Trophoblast cell (in vitro differentiated cells and primary cell): ENCODE measurements at regions not wholly inside any gene's neighbourhood (a gene's known extent, or its start where the extent isn't known, plus 50 kb on each side); places are given as distances from the start of the nearest gene placed in this dataset.
"Not testable (repeated sequence)": the region's sequence is repeated elsewhere in the genome, so short reads cannot be mapped to it uniquely, and the experiment has no call there.

ENCODE experiments used
- DNase-seq, 2 donors: peaks; one replicate each; pipeline ENCODE4 v3.0.0-alpha.2; 2016
- H2AFZ ChIP-seq: 2 replicates; pipeline ENCODE4 v1.6.1; 2013; ENCODE audit warnings: low read length, moderate library complexity, mild to moderate bottlenecking; ENCODE audit not compliant: insufficient read depth, poor library complexity
- H2AK5ac ChIP-seq: 2 replicates; pipeline ENCODE4 v1.6.1; 2013; ENCODE audit warnings: mild to moderate bottlenecking, low read length
- H2BK120ac ChIP-seq: 2 replicates; pipeline ENCODE4 v1.6.1; 2013; ENCODE audit warnings: low read length, mild to moderate bottlenecking, moderate library complexity; ENCODE audit not compliant: insufficient read depth, poor library complexity
- H2BK12ac ChIP-seq: 2 replicates; pipeline ENCODE4 v1.6.1; 2013; ENCODE audit warnings: mild to moderate bottlenecking, low read length, moderate library complexity
- H2BK5ac ChIP-seq: 2 replicates; pipeline ENCODE4 v1.6.1; 2013; ENCODE audit warnings: low read length, low read depth, moderate library complexity, mild to moderate bottlenecking; ENCODE audit not compliant: poor library complexity
- H3K14ac ChIP-seq: 2 replicates; pipeline ENCODE4 v1.6.1; 2013; ENCODE audit warnings: mild to moderate bottlenecking, low read length
- H3K18ac ChIP-seq: 2 replicates; pipeline ENCODE4 v1.6.1; 2013; ENCODE audit warnings: mild to moderate bottlenecking, low read length
- H3K23ac ChIP-seq: 2 replicates; pipeline ENCODE4 v1.6.1; 2013; ENCODE audit warnings: low read length
- H3K27ac ChIP-seq: 2 replicates; pipeline ENCODE4 v1.5.1; 2013; ENCODE audit warnings: low read depth, mild to moderate bottlenecking, inconsistent platforms, low read length, moderate library complexity
- H3K27me3 ChIP-seq: 2 replicates; pipeline ENCODE4 v1.6.1; 2013; ENCODE audit warnings: inconsistent platforms, mild to moderate bottlenecking, low read length, moderate library complexity; ENCODE audit not compliant: insufficient read depth
- H3K36me3 ChIP-seq, 2 experiments: 1 replicate in 1 of 2; 2 replicates in 1 of 2; pipeline ENCODE4 v1.6.1; 2013; ENCODE audit warnings: low read length in 2 of 2, mild to moderate bottlenecking in 2 of 2, moderate library complexity in 1 of 2; ENCODE audit not compliant: insufficient read depth in 2 of 2, control insufficient read depth in 1 of 2
- H3K4ac ChIP-seq: 2 replicates; pipeline ENCODE4 v1.6.1; 2013; ENCODE audit warnings: low read depth, mild to moderate bottlenecking, low read length, moderate library complexity
- H3K4me1 ChIP-seq, 2 experiments: 1 replicate in 1 of 2; 2 replicates in 1 of 2; pipeline ENCODE4 v1.6.1; 2013; ENCODE audit warnings: low read length in 2 of 2, mild to moderate bottlenecking in 2 of 2, moderate library complexity in 1 of 2; ENCODE audit not compliant: insufficient read depth in 2 of 2, control insufficient read depth in 1 of 2
- H3K4me2 ChIP-seq: 2 replicates; pipeline ENCODE4 v1.6.1; 2013; ENCODE audit warnings: inconsistent platforms, mild to moderate bottlenecking, low read length, moderate library complexity
- H3K4me3 ChIP-seq: 2 replicates; pipeline ENCODE4 v1.5.1; 2013; ENCODE audit warnings: mild to moderate bottlenecking, low read depth, low read length, inconsistent platforms
- H3K79me1 ChIP-seq: one replicate; pipeline ENCODE4 v1.6.1; 2013; ENCODE audit warnings: low read length
- H3K79me2 ChIP-seq: 2 replicates; pipeline ENCODE4 v1.6.1; 2013; ENCODE audit warnings: low read length, mild to moderate bottlenecking; ENCODE audit not compliant: control insufficient read depth, insufficient read depth, poor library complexity
- H3K9ac ChIP-seq: 2 replicates; pipeline ENCODE4 v1.6.1; 2013; ENCODE audit warnings: mild to moderate bottlenecking, low read length
- H3K9me3 ChIP-seq: 2 replicates; pipeline ENCODE4 v1.6.1; 2013; ENCODE audit warnings: low read depth, mild to moderate bottlenecking, control low read depth, inconsistent platforms, low read length; ENCODE audit not compliant: insufficient read depth
- H4K12ac ChIP-seq: 2 replicates; pipeline ENCODE4 v1.6.1; 2013; ENCODE audit warnings: low read depth, mild to moderate bottlenecking, low read length, moderate library complexity
- H4K8ac ChIP-seq: 2 replicates; pipeline ENCODE4 v1.6.1; 2013; ENCODE audit warnings: low read depth, mild to moderate bottlenecking, low read length, moderate library complexity
- H4K91ac ChIP-seq: one replicate; pipeline ENCODE4 v1.6.1; 2013; ENCODE audit warnings: low read depth, mild to moderate bottlenecking, low read length, moderate library complexity
- WGBS: extraction: QIAGEN DNeasy Blood & Tissue Kit; methylation state at CpG from one replicate; pipeline ENCODE4 v1.1.7; 2013; ENCODE audit warnings: missing lambda C conversion rate; ENCODE audit not compliant: insufficient read length, insufficient coverage; ENCODE audit errors: extremely low coverage; 5-methylcytosine and 5-hydroxymethylcytosine counted together

DNA sequence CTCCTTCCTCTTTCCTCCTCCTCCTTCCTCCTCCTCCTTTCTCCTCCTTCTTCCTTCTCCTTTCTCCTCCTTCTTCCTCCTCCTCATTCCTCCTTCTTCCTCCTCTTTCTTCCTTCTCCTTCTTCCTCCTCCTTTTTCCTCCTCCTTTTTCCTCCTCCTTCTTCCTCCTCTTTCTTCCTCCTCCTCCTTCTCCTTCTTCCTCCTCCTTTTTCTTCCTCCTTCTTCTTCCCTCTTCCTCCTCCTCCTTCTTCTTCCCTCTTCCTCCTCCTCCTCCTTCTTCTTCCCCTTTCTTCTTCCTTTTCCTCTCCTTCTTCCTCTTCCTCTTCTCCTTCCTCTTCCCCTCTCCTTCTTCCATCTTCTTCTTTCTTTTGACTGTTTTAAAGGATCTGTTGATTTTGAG lies 538.8 kb downstream of the TMEM38B start:
- Histone ChIP-seq H2AK5ac (no peak overlapping the region), H3K4me3 (no peak overlapping the region), H3K36me3 (no peaks in the 10 kb centered on the region), H3K27ac (no peak overlapping the region), H4K8ac (no peak overlapping the region), H2BK120ac (no peak overlapping the region), H3K27me3 (no peaks in the 10 kb centered on the region), H2BK12ac (no peak overlapping the region), H3K4ac (no peak overlapping the region), H3K23ac (no peak overlapping the region), H3K14ac (no peak overlapping the region), H4K91ac (no peak overlapping the region), H3K79me1 (no peaks in the 10 kb centered on the region), H4K12ac (no peak overlapping the region), H3K4me1 (no peaks in the 10 kb centered on the region), H3K9ac (no peak overlapping the region), H2AFZ (no peak overlapping the region), H2BK5ac (no peak overlapping the region), H3K79me2 (no peaks in the 10 kb centered on the region), H3K9me3 (no peaks in the 10 kb centered on the region), H3K18ac (no peak overlapping the region), H3K4me2 (no peak overlapping the region)
- no peak for DNase-seq

DNA sequence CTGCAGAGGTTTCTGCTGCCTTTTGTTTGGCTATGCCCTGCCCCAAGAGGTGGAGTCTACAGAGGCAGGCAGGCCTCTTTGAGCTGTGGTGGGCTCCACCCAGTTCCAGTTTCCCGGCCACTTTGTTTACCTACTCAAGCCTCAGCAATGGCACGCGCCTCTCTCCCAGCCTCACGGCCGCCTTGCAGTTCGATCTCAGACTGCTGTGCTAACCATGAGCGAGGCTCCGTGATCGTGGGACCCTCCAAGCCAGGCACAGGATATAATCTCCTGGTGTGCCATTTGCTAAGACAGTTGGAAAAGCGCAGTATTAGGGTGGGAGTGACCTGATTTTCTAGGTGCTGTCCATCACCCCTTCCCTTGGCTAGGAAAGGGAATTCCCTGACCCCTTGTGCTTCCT lies 566.6 kb downstream of the TMEM38B start:
- H4K8ac ChIP-seq, H3K36me3 ChIP-seq, H2AK5ac ChIP-seq, H3K4me3 ChIP-seq, H2BK120ac ChIP-seq, H4K91ac ChIP-seq, H3K79me2 ChIP-seq, H2AFZ ChIP-seq, H3K4ac ChIP-seq, H3K18ac ChIP-seq, H3K79me1 ChIP-seq, H3K9ac ChIP-seq, H3K4me2 ChIP-seq, H3K27me3 ChIP-seq, H4K12ac ChIP-seq, H3K27ac ChIP-seq, DNase-seq, H2BK12ac ChIP-seq, H3K23ac ChIP-seq, H3K14ac ChIP-seq, H3K9me3 ChIP-seq, H3K4me1 ChIP-seq, H2BK5ac ChIP-seq: not testable (repeated sequence)
- no CpG with 5 or more reads among the region's 10 CpGs for WGBS

DNA sequence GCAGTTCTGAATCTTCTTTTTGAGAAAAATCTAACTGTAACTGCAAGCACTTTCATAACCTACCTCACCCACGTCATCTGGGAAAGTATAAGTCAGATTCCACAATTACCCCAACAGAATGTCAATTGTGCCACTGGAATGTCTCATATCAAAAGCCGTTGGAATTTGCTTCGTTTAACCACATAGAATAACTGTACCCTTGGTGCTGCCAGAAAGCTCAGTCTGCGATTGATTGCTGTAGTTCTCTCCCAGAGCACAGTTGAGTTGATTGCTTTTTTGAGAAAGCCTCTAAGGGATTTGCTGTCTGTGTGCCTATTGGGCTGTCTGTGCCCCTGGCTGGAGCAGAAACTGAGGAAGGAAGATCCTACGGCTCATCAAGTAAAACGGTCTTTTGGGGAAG lies 583.6 kb downstream of the TMEM38B start:
- H2AFZ ChIP-seq: no peak overlapping the region

DNA sequence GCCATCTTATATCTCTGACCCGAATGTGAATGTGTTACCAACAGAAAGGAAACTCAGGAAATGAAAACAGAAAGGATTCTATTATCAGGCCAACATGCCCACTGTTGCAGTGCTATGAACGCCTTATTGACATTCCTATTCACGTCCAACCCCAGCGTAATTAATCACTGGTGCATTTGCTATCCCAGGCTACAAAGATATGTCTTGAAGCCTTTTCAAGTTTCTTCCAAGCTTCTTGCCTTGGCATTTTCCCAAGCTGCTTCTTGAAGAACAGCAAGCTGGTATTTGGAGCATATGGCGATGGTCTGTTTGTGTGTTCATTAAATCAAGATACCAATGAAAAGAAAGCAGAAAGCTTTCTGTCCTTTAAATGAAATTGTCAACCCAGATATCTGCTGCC lies 579.2 kb upstream of the ZNF462 start:
- no peak overlapping the region for H3K4me2 ChIP-seq
- no peak overlapping the region for H4K12ac ChIP-seq
- no peak overlapping the region for H4K8ac ChIP-seq
- H3K4me1 ChIP-seq: peaks cover 2% of the 10 kb centered on the region in 2 experiments
- H4K91ac ChIP-seq: no peak overlapping the region
- WGBS: no CpG with 5 or more reads among the region's 5 CpGs
- H3K79me1 ChIP-seq: peaks cover 4% of the 10 kb centered on the region
- H3K14ac ChIP-seq: no peak overlapping the region
- H2BK120ac ChIP-seq: no peak overlapping the region
- H2AFZ ChIP-seq: no peak overlapping the region
- H3K23ac ChIP-seq: no peak overlapping the region
- H2BK5ac ChIP-seq: no peak overlapping the region
- H3K9me3 ChIP-seq: no peaks in the 10 kb centered on the region
- H3K4me3 ChIP-seq: no peak overlapping the region
- no peak overlapping the region for H3K4ac ChIP-seq
- H3K36me3 ChIP-seq: no peaks in the 10 kb centered on the region
- DNase-seq: no peak
- no peaks in the 10 kb centered on the region for H3K79me2 ChIP-seq
- no peak overlapping the region for H3K27ac ChIP-seq
- no peak overlapping the region for H3K9ac ChIP-seq
- no peak overlapping the region for H2AK5ac ChIP-seq
- no peak overlapping the region for H3K18ac ChIP-seq
- no peak overlapping the region for H2BK12ac ChIP-seq
- no peaks in the 10 kb centered on the region for H3K27me3 ChIP-seq

More for the DNA sequence above, 583.6 kb downstream of the TMEM38B start:
- H3K4me2 ChIP-seq: no peak overlapping the region
- H3K18ac ChIP-seq: no peak overlapping the region
- H4K8ac ChIP-seq: no peak overlapping the region
- H3K9me3 ChIP-seq: no peaks in the 10 kb centered on the region
- no peak overlapping the region for H3K4me3 ChIP-seq
- H3K79me1 ChIP-seq: no peaks in the 10 kb centered on the region
- no peak overlapping the region for H3K9ac ChIP-seq
- no peak overlapping the region for H2AK5ac ChIP-seq
- no peaks in the 10 kb centered on the region for H3K36me3 ChIP-seq
- no peaks in the 10 kb centered on the region for H3K27me3 ChIP-seq
- no peak overlapping the region for H2BK12ac ChIP-seq
- no peak overlapping the region for H2BK5ac ChIP-seq
- H3K4ac ChIP-seq: no peak overlapping the region
- H2BK120ac ChIP-seq: no peak overlapping the region
- no peaks in the 10 kb centered on the region for H3K79me2 ChIP-seq
- no peak for DNase-seq
- H3K23ac ChIP-seq: no peak overlapping the region
- no CpG with 5 or more reads among the region's 6 CpGs for WGBS
- H3K4me1 ChIP-seq: no peaks in the 10 kb centered on the region
- no peak overlapping the region for H3K27ac ChIP-seq
- H3K14ac ChIP-seq: no peak overlapping the region
- no peak overlapping the region for H4K91ac ChIP-seq
- H4K12ac ChIP-seq: no peak overlapping the region
